HAP-1 (cell line): ENCODE measurements at regions not wholly inside any gene's neighbourhood (a gene's known extent, or its start where the extent isn't known, plus 50 kb on each side); places are given as distances from the start of the nearest gene placed in this dataset.

Experiments
- DNase-seq, 2 experiments: peaks; one replicate each; pipeline ENCODE4 v3.0.0-alpha.2; 2016 to 2020; ENCODE audit warnings: low spot score in 2 of 2
- H3K27me3 ChIP-seq: fragments of 250-450 bp; sonication (Bioruptor Pico); 2 replicates; pipeline ENCODE4 v1.5.1; 2020; ENCODE audit warnings: low read depth, mild to moderate bottlenecking, moderate library complexity
- H3K36me3 ChIP-seq: fragments of 250-450 bp; sonication (Bioruptor Pico); replicated peaks from 2 replicates; pipeline ENCODE4 v1.5.1; 2020; ENCODE audit warnings: mild to moderate bottlenecking
- H3K4me1 ChIP-seq: fragments of 250-450 bp; sonication (Bioruptor Pico); 2 replicates; pipeline ENCODE4 v1.5.1; 2020; ENCODE audit warnings: mild to moderate bottlenecking
- H3K4me3 ChIP-seq: fragments of 250-450 bp; sonication (Bioruptor Pico); 2 replicates; pipeline ENCODE4 v1.5.1; 2020; ENCODE audit warnings: mild to moderate bottlenecking, moderate library complexity
- H3K9me3 ChIP-seq: fragments of 250-450 bp; sonication (Bioruptor Pico); 2 replicates; pipeline ENCODE4 v1.5.1; 2020; ENCODE audit warnings: mild to moderate bottlenecking, moderate library complexity
- in situ Hi-C: fragments of 300-500 bp; cut with MboI; formaldehyde crosslinking; loops from 3 replicates; pipeline ENCODE4 v1.14.3; 2020; ENCODE audit warnings: low sequenced_read_pairs, inconsistent platforms, mixed read lengths

GRCh38 chr14:97206916-97207315, 409.7 kb downstream of the VRK1 start:
- in situ Hi-C loops = no loop called here
- H3K4me3 ChIP-seq = no peak overlapping the region
- H3K27me3 ChIP-seq = 0 out of 2 replicates have a peak, but pooled peaks cover 2% of the 10 kb centered on the region
- no peak for DNase-seq
- no peaks in the 10 kb centered on the region for H3K36me3 ChIP-seq
- no peaks in the 10 kb centered on the region for H3K9me3 ChIP-seq
- no peaks in the 10 kb centered on the region for H3K4me1 ChIP-seq

DNA sequence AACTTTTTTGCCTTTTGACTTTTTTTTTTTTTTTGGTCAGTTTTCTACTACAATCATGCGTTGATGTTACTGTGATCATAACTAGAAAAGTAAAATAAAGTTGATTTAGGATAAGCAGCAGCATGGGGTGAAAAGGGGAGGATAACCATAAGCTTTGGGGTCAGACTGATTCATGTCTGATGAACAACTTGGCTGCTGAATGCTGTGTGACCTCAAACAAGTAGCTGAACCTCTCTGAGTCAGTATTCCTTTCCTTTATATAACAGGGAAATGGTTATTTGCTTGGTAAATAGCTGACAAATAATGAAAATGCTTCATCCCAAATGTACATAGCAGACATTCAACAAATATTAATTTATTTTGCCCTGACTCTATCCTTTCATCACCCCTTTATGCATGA, 413.0 kb downstream of the VRK1 start:
- in situ Hi-C loops = no loop called here
- Histone ChIP-seq H3K9me3 (no peaks in the 10 kb centered on the region), H3K27me3 (0 out of 2 replicates have a peak, but pooled peaks cover 5% of the 10 kb centered on the region), H3K4me1 (no peaks in the 10 kb centered on the region), H3K4me3 (no peak overlapping the region), H3K36me3 (no peaks in the 10 kb centered on the region)
- no peak for DNase-seq

DNA sequence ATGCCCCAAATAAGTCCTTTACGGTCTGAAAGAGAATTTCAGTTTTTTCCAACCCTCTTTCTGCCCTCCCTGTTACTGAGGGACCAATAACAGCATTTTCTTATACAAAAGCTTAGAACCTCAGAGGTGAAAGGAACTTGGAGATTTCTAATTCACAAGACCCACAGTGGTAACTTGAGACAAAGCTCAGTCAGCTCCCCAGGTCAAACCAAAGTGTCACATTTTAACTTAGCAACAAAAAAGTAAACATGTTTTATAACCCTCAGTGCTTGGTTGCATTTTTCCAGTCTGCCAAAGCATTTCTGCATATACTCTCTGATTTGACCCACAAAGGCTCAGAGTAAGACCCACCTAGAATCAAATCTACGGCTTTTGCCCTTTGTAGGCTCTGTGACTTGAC, 415.2 kb downstream of the VRK1 start:
- peaks cover 14% of the 10 kb centered on the region for H3K27me3 ChIP-seq
- in situ Hi-C loops = no loop called here
- H3K4me1 ChIP-seq = no peaks in the 10 kb centered on the region
- H3K4me3 ChIP-seq = no peak overlapping the region
- no peaks in the 10 kb centered on the region for H3K9me3 ChIP-seq
- H3K36me3 ChIP-seq = no peaks in the 10 kb centered on the region
- no peak for DNase-seq

GRCh38 chr14:97213720-97214119, 416.5 kb downstream of the VRK1 start:
- H3K4me3 ChIP-seq = no peak overlapping the region
- H3K9me3 ChIP-seq = no peaks in the 10 kb centered on the region
- H3K27me3 ChIP-seq = peaks cover 16% of the 10 kb centered on the region
- H3K4me1 ChIP-seq = no peaks in the 10 kb centered on the region
- H3K36me3 ChIP-seq = no peaks in the 10 kb centered on the region
- in situ Hi-C loops = no loop called here
- no peak for DNase-seq

DNA sequence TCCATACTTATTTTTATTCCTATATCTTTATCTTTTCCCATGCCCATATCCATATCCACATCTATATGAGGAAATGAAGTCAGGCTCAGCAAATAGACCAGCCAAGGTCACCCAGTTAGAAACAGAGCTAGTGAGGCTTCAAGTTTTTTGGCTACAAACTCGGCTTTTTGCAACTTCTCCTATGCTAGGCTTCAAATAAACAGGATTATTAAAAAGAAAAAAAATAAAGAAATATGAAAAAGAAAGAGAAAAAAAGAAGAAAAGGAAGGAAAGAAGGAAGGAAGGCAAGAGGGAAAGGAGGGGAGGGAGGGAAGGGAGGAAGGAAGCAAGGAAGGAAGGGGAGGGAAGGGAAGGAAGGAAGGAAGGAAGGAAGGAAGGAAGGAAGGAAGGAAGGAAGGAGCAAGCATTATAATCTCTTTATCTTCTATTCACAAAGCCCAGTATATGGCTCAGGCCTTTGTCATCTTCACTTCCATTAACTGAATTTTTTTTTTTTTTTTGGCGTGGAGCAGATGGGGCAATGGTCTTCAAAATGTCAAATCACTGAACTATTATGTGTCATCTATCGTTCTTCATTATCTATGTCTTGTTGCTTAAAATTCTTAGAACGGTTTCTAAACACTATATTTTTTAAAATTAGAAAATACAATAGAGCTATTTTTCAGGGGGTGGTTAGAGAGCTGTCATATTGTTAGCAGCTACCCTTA, 418.2 kb downstream of the VRK1 start:
- H3K9me3 ChIP-seq = no peaks in the 10 kb centered on the region
- H3K4me3 ChIP-seq = no peak overlapping the region
- DNase-seq = no peak
- in situ Hi-C loops = no loop called here
- no peaks in the 10 kb centered on the region for H3K4me1 ChIP-seq
- peaks cover 29% of the 10 kb centered on the region for H3K27me3 ChIP-seq
- H3K36me3 ChIP-seq = no peaks in the 10 kb centered on the region

GRCh38 chr14:97217111-97217885, 420.1 kb downstream of the VRK1 start:
- H3K9me3 ChIP-seq = no peaks in the 10 kb centered on the region

DNA sequence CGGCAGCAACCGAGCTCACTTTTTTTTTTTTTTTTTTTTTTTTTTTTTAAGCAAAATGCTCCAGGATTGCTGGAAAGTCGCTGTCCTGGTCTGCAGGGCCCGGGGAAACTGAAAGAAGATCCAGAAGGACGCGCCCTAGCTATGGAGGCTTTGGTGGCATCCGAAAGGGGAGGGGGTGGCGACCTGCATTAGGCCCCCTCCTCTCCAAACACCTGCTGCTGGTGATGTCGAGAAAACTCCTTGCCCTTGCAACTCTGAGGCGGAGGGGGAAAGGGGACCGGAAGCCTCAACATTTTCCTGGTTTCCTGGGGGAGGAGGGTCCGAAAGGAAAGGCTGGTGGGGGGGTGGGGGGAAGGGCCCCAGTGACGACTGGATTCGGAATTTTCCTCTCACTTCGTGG, 421.1 kb downstream of the VRK1 start:
- Histone ChIP-seq H3K4me3 (peak overlapping the region; percentile 11; the same call in 1 of the 2 replicates), H3K36me3 (no peaks in the 10 kb centered on the region), H3K27me3 (peaks cover 29% of the 10 kb centered on the region), H3K9me3 (no peaks in the 10 kb centered on the region), H3K4me1 (no peaks in the 10 kb centered on the region)
- DNase-seq = no peak
- in situ Hi-C loops = no loop called here

More at GRCh38 chr14:97217111-97217885, 420.1 kb downstream of the VRK1 start:
- Histone ChIP-seq H3K4me3 (no peak overlapping the region), H3K27me3 (peaks cover 29% of the 10 kb centered on the region), H3K36me3 (no peaks in the 10 kb centered on the region), H3K4me1 (no peaks in the 10 kb centered on the region)
- no peak for DNase-seq
- in situ Hi-C loops = no loop called here

DNA sequence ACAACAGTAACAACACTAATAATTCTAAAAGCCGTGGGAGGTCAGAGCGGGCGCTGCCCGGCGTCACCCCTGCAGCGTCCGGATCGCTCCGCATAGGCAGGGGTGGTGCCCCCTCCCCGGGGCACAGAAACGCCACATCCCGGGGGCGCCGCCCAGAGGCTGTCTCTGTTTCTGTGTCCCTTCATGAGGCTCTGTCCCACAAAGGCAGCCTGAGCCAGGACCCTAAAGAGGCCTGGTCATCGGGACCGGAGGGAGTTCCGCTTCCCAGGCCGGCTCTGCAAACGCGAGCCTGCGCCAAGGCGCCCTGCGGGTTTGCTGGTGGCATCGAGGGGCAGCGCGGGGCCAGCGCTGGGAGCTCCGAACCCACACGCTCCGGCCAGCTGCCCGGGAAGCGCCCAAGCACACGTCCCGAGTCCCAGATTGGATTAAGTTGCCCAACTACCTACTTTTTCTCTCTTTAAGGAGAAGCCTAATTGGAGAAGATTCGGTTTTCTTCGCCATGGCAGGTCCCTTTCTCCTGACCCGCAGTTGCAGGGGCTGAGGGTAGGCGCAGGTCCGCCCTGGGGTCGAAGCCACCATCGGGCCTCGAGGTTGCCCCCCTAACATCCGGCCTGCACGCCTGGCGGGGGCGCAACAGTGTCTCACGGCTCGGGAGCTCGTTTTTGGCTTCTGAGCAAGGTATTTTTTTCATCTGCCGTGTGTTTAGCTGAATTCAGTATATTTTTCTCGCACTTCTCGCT, 421.7 kb downstream of the VRK1 start:
- no peaks in the 10 kb centered on the region for H3K4me1 ChIP-seq
- in situ Hi-C loops = no loop called here
- H3K27me3 ChIP-seq = peaks cover 29% of the 10 kb centered on the region
- no peaks in the 10 kb centered on the region for H3K36me3 ChIP-seq
- DNase-seq = no peak
- no peaks in the 10 kb centered on the region for H3K9me3 ChIP-seq
- H3K4me3 ChIP-seq = peak overlapping the region; percentile 11; the same call in 1 of the 2 replicates

- DNase-seq = no peak
- Histone ChIP-seq H3K36me3 (no peaks in the 10 kb centered on the region), H3K4me3 (no peak overlapping the region)
Observed at GRCh38 chr14:97219431-97220017, 422.3 kb downstream of the VRK1 start.

GRCh38 chr14:97221572-97222285, 424.5 kb downstream of the VRK1 start:
- in situ Hi-C loops = no loop called here
- Histone ChIP-seq H3K27me3 (peaks cover 19% of the 10 kb centered on the region), H3K4me1 (no peaks in the 10 kb centered on the region), H3K9me3 (no peaks in the 10 kb centered on the region), H3K36me3 (no peaks in the 10 kb centered on the region), H3K4me3 (no peak overlapping the region)
- DNase-seq = no peak

More at GRCh38 chr14:97219431-97220017, 422.3 kb downstream of the VRK1 start:
- in situ Hi-C loops = no loop called here
- H3K4me1 ChIP-seq = no peaks in the 10 kb centered on the region
- no peaks in the 10 kb centered on the region for H3K9me3 ChIP-seq
- H3K27me3 ChIP-seq = peaks cover 29% of the 10 kb centered on the region

DNA sequence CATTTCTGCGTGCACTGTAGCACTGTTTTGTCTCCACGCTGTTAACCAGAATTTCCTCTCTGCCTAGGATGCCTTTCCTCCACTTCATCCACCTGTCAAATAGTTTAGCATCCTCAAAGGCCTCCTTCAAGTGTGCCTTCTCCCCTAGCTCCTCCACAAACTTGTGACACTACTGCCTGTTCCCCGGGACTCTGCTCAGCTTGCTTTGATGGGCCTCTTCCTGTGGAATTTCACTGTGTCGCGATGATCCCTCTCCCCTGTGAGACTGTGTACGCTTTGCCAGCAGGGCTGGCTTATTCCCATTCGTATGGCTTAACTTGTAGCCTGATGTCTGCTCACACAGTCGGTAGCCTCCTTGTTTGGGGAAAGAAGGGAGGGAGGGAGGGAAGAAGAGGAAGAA, 426.8 kb downstream of the VRK1 start:
- H3K36me3 ChIP-seq = no peaks in the 10 kb centered on the region
- no peaks in the 10 kb centered on the region for H3K9me3 ChIP-seq
- no peaks in the 10 kb centered on the region for H3K4me1 ChIP-seq
- DNase-seq = no peak
- no peak overlapping the region for H3K4me3 ChIP-seq
- H3K27me3 ChIP-seq = peaks cover 11% of the 10 kb centered on the region
- in situ Hi-C loops = no loop called here

- H3K4me3 ChIP-seq = no peak overlapping the region
- in situ Hi-C loops = no loop called here
- H3K4me1 ChIP-seq = no peaks in the 10 kb centered on the region
- DNase-seq = no peak
- no peaks in the 10 kb centered on the region for H3K9me3 ChIP-seq
- H3K36me3 ChIP-seq = no peaks in the 10 kb centered on the region
- peaks cover 4% of the 10 kb centered on the region; the same call in 1 of the 2 replicates for H3K27me3 ChIP-seq
Observed at GRCh38 chr14:97230051-97230450, 432.9 kb downstream of the VRK1 start.

DNA sequence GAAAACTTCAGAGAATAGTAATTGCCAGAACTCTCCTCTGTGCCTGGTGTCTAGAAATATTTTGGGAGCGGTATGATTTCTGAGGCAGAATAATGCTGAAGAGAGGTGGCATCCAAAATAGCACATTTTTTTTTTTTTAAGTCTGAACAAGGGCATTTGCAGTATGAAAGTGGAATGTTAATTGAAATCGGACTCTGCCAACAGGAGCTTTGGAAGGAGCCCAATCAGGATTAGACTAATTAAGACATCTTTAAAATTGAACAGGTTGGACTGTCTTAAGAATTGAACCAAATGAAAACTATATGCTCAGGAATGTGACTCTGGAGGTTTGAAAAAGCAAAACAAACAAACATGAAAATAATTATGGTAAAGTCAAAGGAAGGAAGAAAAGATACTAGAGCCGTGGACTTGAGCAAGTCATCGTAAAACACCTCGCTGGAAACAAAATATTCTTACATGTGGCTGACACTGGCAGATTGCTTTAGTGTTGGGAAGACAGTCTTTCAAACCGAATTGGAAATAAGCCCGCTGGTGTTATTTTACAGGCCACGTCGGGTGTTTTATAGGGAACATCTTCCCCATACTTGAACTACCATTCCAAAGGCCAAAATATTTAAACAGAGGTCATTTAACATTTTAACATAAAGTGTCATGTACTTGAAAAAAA, 436.3 kb downstream of the VRK1 start:
- Histone ChIP-seq H3K36me3 (no peaks in the 10 kb centered on the region), H3K27me3 (peaks cover 4% of the 10 kb centered on the region), H3K4me1 (no peaks in the 10 kb centered on the region), H3K4me3 (no peak overlapping the region), H3K9me3 (no peaks in the 10 kb centered on the region)
- no peak for DNase-seq
- in situ Hi-C loops = no loop called here
